GM12865 (cell line): ENCODE measurements at regions not wholly inside any gene's neighbourhood (a gene's known extent, or its start where the extent isn't known, plus 50 kb on each side); places are given as distances from the start of the nearest gene placed in this dataset.

Source experiments
- DNase-seq: peaks from one replicate; pipeline ENCODE4 v3.0.0; 2010; ENCODE audit warnings: low read depth
- H3K4me3 ChIP-seq: 2 replicates; pipeline ENCODE4 v1.5.1; 2011; ENCODE audit warnings: mild to moderate bottlenecking, low read depth, low read length, control low read depth
- TF ChIP-seq, protein P1 (sequence below): IDR thresholded peaks from 2 replicates; pipeline ENCODE4 v1.5.1; 2011; ENCODE audit warnings: low read length, control low read depth, low read depth, inconsistent platforms; ENCODE audit not compliant: insufficient read depth; ENCODE audit errors: missing control alignments

DNA sequence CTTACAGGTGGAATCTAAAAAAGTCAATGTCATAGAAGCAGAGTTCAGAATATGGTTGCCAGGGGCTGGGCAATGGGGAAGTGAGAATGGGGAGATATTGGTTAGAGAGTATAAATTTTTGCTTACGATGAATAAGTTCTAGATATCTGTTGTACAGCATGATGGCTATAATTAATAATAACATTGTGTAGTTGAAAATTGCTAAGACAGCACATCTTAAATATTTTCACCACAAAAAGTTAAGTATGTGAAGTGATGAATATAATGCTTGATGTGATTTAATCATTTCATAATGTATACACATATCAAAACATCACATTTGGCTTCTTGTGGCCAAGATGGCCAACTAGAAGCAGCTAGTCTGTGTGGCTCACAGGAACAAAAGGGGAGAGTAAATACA, 425.9 kb upstream of the ACO1 start:
- no peak overlapping the region for H3K4me3 ChIP-seq
- no peak for DNase-seq
- TF ChIP-seq, protein P1, sequence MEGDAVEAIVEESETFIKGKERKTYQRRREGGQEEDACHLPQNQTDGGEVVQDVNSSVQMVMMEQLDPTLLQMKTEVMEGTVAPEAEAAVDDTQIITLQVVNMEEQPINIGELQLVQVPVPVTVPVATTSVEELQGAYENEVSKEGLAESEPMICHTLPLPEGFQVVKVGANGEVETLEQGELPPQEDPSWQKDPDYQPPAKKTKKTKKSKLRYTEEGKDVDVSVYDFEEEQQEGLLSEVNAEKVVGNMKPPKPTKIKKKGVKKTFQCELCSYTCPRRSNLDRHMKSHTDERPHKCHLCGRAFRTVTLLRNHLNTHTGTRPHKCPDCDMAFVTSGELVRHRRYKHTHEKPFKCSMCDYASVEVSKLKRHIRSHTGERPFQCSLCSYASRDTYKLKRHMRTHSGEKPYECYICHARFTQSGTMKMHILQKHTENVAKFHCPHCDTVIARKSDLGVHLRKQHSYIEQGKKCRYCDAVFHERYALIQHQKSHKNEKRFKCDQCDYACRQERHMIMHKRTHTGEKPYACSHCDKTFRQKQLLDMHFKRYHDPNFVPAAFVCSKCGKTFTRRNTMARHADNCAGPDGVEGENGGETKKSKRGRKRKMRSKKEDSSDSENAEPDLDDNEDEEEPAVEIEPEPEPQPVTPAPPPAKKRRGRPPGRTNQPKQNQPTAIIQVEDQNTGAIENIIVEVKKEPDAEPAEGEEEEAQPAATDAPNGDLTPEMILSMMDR = no peak

DNA sequence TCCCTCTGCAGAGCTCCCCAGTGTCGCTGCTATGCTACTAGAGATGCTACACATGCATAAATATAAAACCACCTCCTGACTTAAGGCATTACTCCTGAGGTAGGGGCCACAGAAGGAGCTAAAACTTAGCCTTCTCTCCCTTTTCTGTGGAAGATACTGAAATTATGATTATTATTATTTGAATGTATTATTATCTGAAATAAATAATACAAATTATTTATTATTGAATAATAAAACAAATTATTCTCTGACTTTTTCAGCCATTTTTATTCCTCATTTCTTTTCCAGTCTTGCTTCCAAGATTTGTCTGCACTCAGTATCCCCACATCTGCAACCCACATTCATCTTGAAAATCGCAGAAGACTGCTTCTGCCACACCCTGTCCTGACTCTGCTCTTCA, 414.9 kb upstream of the ACO1 start:
- no peak overlapping the region for H3K4me3 ChIP-seq
- TF ChIP-seq, protein P1 = no peak
- no peak for DNase-seq

DNA sequence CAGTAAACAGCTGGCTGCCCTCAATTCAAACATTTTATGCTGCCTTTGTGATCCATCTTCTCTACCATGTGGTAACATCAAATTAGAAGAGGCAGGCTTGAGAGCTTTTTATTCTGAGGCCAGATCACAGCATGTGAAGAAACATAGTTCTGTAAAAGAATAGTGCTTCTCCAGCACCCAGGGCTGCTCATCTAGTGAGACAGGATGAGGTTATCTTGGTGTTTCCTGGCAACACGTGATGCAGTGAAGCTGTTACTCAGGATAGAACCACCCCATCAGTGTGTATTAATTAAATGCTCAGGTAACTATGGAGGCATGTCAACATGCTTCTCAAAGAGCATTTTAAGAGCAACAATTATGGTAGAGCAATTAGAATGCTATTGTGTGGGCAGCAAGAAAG, 400.5 kb upstream of the ACO1 start:
- no peak for DNase-seq
- TF ChIP-seq, protein P1 = no peak
- H3K4me3 ChIP-seq = no peak overlapping the region

DNA sequence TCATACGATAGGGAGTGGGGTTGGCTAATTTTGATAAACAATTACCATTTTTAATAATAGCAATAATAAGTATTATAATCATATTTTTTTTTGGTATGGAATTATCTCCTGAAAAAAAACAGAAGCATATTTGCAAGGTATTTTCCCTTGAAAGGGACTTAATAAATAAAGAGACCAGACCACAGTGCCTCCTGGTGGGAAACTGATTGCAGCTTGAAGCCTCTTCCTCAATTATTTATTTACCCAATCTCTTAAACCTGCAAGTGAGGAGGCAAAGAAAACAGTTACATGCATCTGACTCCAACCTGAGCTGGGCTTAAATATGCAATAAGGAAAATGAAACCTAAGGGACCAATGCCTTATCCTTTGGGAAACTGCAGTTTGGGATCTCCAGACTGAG, 388.1 kb upstream of the ACO1 start:
- no peak overlapping the region for H3K4me3 ChIP-seq
- no peak for DNase-seq
- TF ChIP-seq, protein P1 = no peak

DNA sequence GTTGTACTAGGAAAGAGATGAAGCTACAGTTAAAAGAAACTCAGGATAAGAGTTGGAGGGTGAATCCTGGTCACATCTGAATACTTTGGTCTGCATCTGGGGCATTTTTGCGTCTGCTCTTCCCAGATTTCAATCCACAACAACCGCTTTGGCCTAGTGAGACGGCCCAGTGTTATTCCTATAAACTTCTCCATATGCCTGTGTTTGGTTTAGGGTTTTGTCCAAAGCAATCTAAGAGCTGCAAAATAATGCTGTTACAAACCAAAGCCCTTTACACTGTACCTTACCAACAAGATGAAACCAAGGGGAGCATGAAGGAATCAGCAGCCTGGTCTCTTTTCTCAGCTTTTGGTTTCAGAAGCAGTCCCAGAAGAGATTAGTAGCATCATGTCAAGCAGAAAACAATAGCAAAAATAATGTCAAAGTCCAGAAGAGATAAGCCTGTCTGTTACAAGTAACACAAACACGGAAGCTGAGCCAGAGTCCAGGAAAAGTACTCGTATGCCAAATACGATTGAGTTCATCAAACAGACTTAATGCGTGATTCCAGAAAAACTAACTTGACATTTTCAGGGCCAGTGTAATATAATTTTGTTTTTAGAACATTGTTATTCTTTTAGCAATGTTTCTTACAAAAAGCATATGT, 379.9 kb upstream of the ACO1 start:
- TF ChIP-seq, protein P1 = no peak
- no peak overlapping the region for H3K4me3 ChIP-seq
- peak; percentile 5 for DNase-seq

DNA sequence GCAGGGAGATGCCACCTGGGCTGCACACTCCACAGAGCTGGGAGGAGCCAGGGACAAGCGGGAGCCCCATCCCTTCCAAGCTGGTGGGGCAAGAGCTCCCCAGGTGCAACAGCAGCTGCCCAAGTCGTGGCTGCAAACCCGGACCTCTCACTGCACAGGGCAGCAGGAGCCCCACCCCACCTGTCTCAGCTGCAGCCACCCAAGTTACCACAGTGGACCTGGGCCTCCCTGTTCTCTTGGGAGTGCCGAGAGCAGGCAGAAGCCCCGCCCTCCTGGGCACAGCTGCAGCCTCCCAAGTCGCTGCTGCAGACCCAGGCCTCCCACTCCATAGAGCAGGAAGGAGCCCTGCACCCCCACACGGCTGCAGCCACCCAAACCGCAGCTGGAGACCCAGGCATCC, 374.1 kb upstream of the ACO1 start:
- no peak overlapping the region for H3K4me3 ChIP-seq
- TF ChIP-seq, protein P1 = no peak
- DNase-seq = no peak

DNA sequence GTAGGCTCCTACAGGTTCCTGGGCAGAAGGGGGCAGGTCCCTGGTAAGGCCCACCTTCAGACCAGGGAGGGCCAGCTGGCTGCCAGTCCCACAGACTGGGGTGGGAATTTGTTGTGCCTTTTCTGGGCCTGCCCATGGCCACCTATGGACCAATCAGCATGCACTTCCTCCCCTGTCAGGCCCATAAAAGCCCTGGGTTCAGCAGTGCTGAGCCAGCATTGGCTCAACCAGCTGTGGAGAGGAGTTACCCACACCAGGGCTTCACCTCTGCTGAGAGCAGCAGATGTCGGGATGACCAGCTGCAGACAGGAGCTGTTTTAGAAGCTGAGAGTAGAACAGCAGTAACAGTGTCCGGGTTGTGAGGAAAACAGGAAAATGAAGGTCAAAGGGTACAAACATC, 373.4 kb upstream of the ACO1 start:
- TF ChIP-seq, protein P1 = no peak
- H3K4me3 ChIP-seq = no peak overlapping the region
- DNase-seq = peak; percentile 7
